ENCODE measurements at regions not wholly inside any gene's neighbourhood (a gene's known extent, or its start where the extent isn't known, plus 50 kb on each side); places are given as distances from the start of the nearest gene placed in this dataset.

- Mint-ChIP-seq H3K27me3 (ENCODE audit: low read depth) (peaks cover 7% of the 10 kb centered on the region), H3K4me3 (no peak overlapping the region)
- no peak for ATAC-seq
- TF ChIP-seq NR2C2 (CRISPR knock-in tag; IDR thresholded peaks at IDR 0.05) (no peak), FOXP4 (CRISPR knock-in tag; IDR thresholded peaks at IDR 0.05) (no peak), E2F1 (CRISPR knock-in tag; IDR thresholded peaks at IDR 0.05) (no peak), GABPB1 (CRISPR knock-in tag; IDR thresholded peaks at IDR 0.05) (no peak), CTCF (IDR thresholded peaks at IDR 0.05) (no peak), CDX4 (CRISPR knock-in tag; IDR thresholded peaks at IDR 0.05; ENCODE audit: borderline replicate concordance) (no peak), SP1 (CRISPR knock-in tag; conservative IDR thresholded peaks at IDR 0.05) (no peak), NR3C1 (CRISPR knock-in tag; conservative IDR thresholded peaks at IDR 0.05; ENCODE audit: low read depth) (no peak), ZBTB43 (CRISPR knock-in tag; IDR thresholded peaks at IDR 0.05) (no peak), GRHL2 (CRISPR knock-in tag; IDR thresholded peaks at IDR 0.05; ENCODE audit: insufficient replicate concordance, severe bottlenecking) (no peak), ZSCAN18 (CRISPR knock-in tag; IDR thresholded peaks at IDR 0.05) (no peak), ZNF317 (CRISPR knock-in tag; IDR thresholded peaks at IDR 0.05; ENCODE audit: borderline replicate concordance, low read depth) (no peak), JAZF1 (CRISPR knock-in tag; IDR thresholded peaks at IDR 0.05) (no peak), MLX (CRISPR knock-in tag; IDR thresholded peaks at IDR 0.05) (no peak), GTF2I (CRISPR knock-in tag; conservative IDR thresholded peaks at IDR 0.05) (no peak), PRDM15 (CRISPR knock-in tag; IDR thresholded peaks at IDR 0.05) (no peak), TEAD1 (CRISPR knock-in tag; IDR thresholded peaks at IDR 0.05) (no peak), AFF4 (CRISPR knock-in tag; IDR thresholded peaks at IDR 0.05; ENCODE audit: borderline replicate concordance) (no peak)
Measured at GRCh38 chrY:12517338-12517737, 183.7 kb upstream of the USP9Y start.

More at GRCh38 chrY:12517338-12517737, 183.7 kb upstream of the USP9Y start:
- Mint-ChIP-seq H3K4me1 (no peaks in the 10 kb centered on the region), H3K36me3 (no peaks in the 10 kb centered on the region), H3K27ac (no peak overlapping the region), H3K9me3 (peaks cover 15% of the 10 kb centered on the region; the same call in 1 of the 2 replicates)
- CTCF ChIA-PET = no interaction called here
- no peak for DNase-seq (ENCODE audit: low spot score)
- POLR2A ChIA-PET = no interaction called here
